Liver (tissue), 7 donors: ENCODE measurements at regions not wholly inside any gene's neighbourhood (a gene's known extent, or its start where the extent isn't known, plus 50 kb on each side); places are given as distances from the start of the nearest gene placed in this dataset.

Source experiments
- DNase-seq: peaks from one replicate; pipeline ENCODE4 v3.0.0-alpha.2; 2017; ENCODE audit warnings: low spot score
- H3K27ac ChIP-seq, 2 donors: one replicate each; pipeline ENCODE4 v1.7.0; 2013; ENCODE audit warnings: inconsistent platforms in 2 of 2, low read length in 2 of 2, control low read depth in 1 of 2, low read depth in 1 of 2, mild to moderate bottlenecking in 1 of 2
- H3K27me3 ChIP-seq, 4 donors: one replicate each; pipeline versions ENCODE4 v1.6.1 to v1.7.0; 2013; ENCODE audit warnings: low read length in 3 of 4, inconsistent platforms in 1 of 4, mild to moderate bottlenecking in 1 of 4, moderate library complexity in 1 of 4; ENCODE audit not compliant: control insufficient read depth in 4 of 4, insufficient read depth in 4 of 4
- H3K36me3 ChIP-seq, 4 donors: one replicate each; pipeline versions ENCODE4 v1.6.1 to v1.7.0; 2013; ENCODE audit warnings: low read length in 3 of 4, mild to moderate bottlenecking in 3 of 4, low read depth in 1 of 4, moderate library complexity in 1 of 4; ENCODE audit not compliant: control insufficient read depth in 4 of 4, insufficient read depth in 3 of 4
- H3K4me1 ChIP-seq, 4 donors: one replicate each; pipeline versions ENCODE4 v1.6.1 to v1.7.0; 2013; ENCODE audit warnings: low read length in 3 of 4, mild to moderate bottlenecking in 3 of 4, moderate library complexity in 1 of 4; ENCODE audit not compliant: control insufficient read depth in 4 of 4, insufficient read depth in 4 of 4
- H3K4me3 ChIP-seq, 3 donors: one replicate each; pipeline versions ENCODE4 v1.6.1 to v1.7.0; 2013; ENCODE audit warnings: low read length in 3 of 3, control low read depth in 1 of 3, low read depth in 1 of 3, mild to moderate bottlenecking in 1 of 3
- H3K9ac ChIP-seq, 2 donors: one replicate each; pipeline ENCODE4 v1.7.0; 2013; ENCODE audit warnings: low read length in 2 of 2, mild to moderate bottlenecking in 2 of 2, moderate library complexity in 2 of 2, control low read depth in 1 of 2, low read depth in 1 of 2
- H3K9me3 ChIP-seq, 4 donors: one replicate each; pipeline versions ENCODE4 v1.6.1 to v1.7.0; 2013; ENCODE audit warnings: low read length in 3 of 4; ENCODE audit not compliant: control insufficient read depth in 4 of 4
- EGR1 ChIP-seq, 2 donors: IDR thresholded peaks; 2 replicates each; pipeline ENCODE4 v1.6.1; 2016 to 2018; ENCODE audit warnings: antibody characterized with exemption in 2 of 2, low read depth in 2 of 2
- FOXA1 ChIP-seq: IDR thresholded peaks from 2 replicates; pipeline ENCODE4 v1.6.1; 2016; ENCODE audit warnings: antibody characterized with exemption
- FOXA2 ChIP-seq: IDR thresholded peaks from 2 replicates; pipeline ENCODE4 v1.6.1; 2016; ENCODE audit warnings: antibody characterized with exemption
- GABPA ChIP-seq, 2 donors: IDR thresholded peaks in 1 of 2; conservative IDR thresholded peaks in 1 of 2; 2 replicates each; pipeline ENCODE4 v1.6.1; 2016; ENCODE audit warnings: antibody characterized with exemption in 2 of 2, mild to moderate bottlenecking in 1 of 2, moderate library complexity in 1 of 2
- HNF4A ChIP-seq, 2 donors: conservative IDR thresholded peaks; 2 replicates each; pipeline ENCODE4 v1.6.1; 2016; ENCODE audit warnings: antibody characterized with exemption in 2 of 2, mild to moderate bottlenecking in 2 of 2
- HNF4G ChIP-seq: IDR thresholded peaks from 2 replicates; pipeline ENCODE4 v1.6.1; 2016; ENCODE audit warnings: antibody characterized with exemption
- JUND ChIP-seq, 2 donors: IDR thresholded peaks; 2 replicates each; pipeline ENCODE4 v1.6.1; 2016; ENCODE audit warnings: antibody characterized with exemption in 2 of 2
- NR2F2 ChIP-seq: IDR thresholded peaks from 2 replicates; pipeline ENCODE4 v1.6.1; 2016; ENCODE audit warnings: antibody characterized with exemption
- RAD21 ChIP-seq, 2 donors: IDR thresholded peaks; 2 replicates each; pipeline ENCODE4 v1.6.1; 2016; ENCODE audit warnings: antibody characterized with exemption in 2 of 2, mild to moderate bottlenecking in 2 of 2
- RXRA ChIP-seq, 2 donors: IDR thresholded peaks; 2 replicates each; pipeline ENCODE4 v1.6.1; 2017 to 2018; ENCODE audit warnings: antibody characterized with exemption in 2 of 2, mild to moderate bottlenecking in 1 of 2
- SP1 ChIP-seq: IDR thresholded peaks from 2 replicates; pipeline ENCODE4 v1.6.1; 2018; ENCODE audit warnings: antibody characterized with exemption, mild to moderate bottlenecking
- TAF1 ChIP-seq: conservative IDR thresholded peaks from 2 replicates; pipeline ENCODE4 v1.6.1; 2016; ENCODE audit warnings: antibody characterized with exemption, mild to moderate bottlenecking
- YY1 ChIP-seq: IDR thresholded peaks from 2 replicates; pipeline ENCODE4 v1.6.1; 2016; ENCODE audit warnings: antibody characterized with exemption, mild to moderate bottlenecking
- TF ChIP-seq, protein P1 (sequence below): fragments of 150-350 bp; IDR thresholded peaks from 2 replicates; pipeline ENCODE4 v1.5.1; 2017; ENCODE audit warnings: improper control_type of control experiment, low read depth, low read length; ENCODE audit not compliant: missing input control
- TF ChIP-seq, protein P2 (sequence below): IDR thresholded peaks from 2 replicates; pipeline ENCODE4 v1.6.1; 2016; ENCODE audit warnings: antibody characterized with exemption
- TF ChIP-seq, protein P3 (sequence below): IDR thresholded peaks from 2 replicates; pipeline ENCODE4 v1.6.1; 2016; ENCODE audit warnings: antibody characterized with exemption
- TF ChIP-seq, protein P4 (sequence below): IDR thresholded peaks from 2 replicates; pipeline ENCODE4 v1.6.1; 2016; ENCODE audit warnings: antibody characterized with exemption, mild to moderate bottlenecking
- TF ChIP-seq, protein P5 (sequence below): IDR thresholded peaks from 2 replicates; pipeline ENCODE4 v1.6.1; 2016; ENCODE audit warnings: antibody characterized with exemption
- donor health status: healthy.
- donor health status: healthy.
- donor health status: healthy.
- donor health status: healthy.

DNA sequence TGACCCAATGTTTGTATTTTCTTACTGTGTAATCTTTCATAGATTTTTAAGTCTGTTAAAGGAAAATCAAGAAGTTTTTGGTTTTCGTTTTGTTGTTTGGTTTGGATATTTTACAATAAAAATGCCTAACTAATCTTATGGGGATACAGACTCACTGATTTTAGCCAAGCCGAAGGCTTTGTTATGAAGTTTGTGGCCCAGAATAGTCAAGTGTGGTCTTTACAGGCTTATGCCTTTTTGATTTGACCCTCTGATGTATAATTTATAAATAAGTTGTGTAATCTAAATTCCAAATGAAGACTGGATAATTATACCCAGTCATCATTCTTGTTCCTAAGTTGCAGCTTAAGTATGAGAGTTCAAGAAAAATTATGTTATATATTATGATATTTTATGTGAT is 739.3 kb downstream of the ADGRL2 start (continued):
- TF ChIP-seq, protein P1, sequence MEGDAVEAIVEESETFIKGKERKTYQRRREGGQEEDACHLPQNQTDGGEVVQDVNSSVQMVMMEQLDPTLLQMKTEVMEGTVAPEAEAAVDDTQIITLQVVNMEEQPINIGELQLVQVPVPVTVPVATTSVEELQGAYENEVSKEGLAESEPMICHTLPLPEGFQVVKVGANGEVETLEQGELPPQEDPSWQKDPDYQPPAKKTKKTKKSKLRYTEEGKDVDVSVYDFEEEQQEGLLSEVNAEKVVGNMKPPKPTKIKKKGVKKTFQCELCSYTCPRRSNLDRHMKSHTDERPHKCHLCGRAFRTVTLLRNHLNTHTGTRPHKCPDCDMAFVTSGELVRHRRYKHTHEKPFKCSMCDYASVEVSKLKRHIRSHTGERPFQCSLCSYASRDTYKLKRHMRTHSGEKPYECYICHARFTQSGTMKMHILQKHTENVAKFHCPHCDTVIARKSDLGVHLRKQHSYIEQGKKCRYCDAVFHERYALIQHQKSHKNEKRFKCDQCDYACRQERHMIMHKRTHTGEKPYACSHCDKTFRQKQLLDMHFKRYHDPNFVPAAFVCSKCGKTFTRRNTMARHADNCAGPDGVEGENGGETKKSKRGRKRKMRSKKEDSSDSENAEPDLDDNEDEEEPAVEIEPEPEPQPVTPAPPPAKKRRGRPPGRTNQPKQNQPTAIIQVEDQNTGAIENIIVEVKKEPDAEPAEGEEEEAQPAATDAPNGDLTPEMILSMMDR: no peak

DNA sequence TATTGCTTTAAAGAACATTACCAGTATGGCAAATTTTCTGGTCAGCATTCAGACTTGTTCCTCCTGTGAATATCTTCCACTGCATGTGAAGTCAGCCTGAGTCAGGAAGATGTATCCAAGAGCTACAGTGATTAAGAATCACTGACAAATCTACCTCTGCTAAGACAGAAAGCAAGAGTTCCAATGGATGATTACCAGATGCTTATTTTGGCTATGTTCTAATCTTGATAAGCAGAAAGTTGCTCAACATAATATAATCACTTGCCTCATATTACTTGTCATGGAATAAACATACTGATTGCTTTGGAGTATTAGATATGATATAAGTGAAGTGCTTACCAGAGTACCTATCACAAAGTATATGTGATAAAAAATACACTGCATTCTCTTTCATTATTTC is 738.1 kb downstream of the ADGRL2 start:
- no peaks in the 10 kb centered on the region for H3K36me3 ChIP-seq
- no peaks in the 10 kb centered on the region for H3K4me1 ChIP-seq
- no peak overlapping the region for H3K27ac ChIP-seq
- DNase-seq: no peak
- no peak overlapping the region for H3K4me3 ChIP-seq
- H3K9ac ChIP-seq: no peak overlapping the region
- TF ChIP-seq HNF4A (conservative IDR thresholded peaks at IDR 0.05): no peak
- TF ChIP-seq YY1: no peak
- TF ChIP-seq RXRA (IDR thresholded peaks at IDR 0.05): no peak
- no peak for TF ChIP-seq HNF4G
- TF ChIP-seq, protein P2, sequence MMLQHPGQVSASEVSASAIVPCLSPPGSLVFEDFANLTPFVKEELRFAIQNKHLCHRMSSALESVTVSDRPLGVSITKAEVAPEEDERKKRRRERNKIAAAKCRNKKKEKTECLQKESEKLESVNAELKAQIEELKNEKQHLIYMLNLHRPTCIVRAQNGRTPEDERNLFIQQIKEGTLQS: no peak
- TF ChIP-seq, protein P3, sequence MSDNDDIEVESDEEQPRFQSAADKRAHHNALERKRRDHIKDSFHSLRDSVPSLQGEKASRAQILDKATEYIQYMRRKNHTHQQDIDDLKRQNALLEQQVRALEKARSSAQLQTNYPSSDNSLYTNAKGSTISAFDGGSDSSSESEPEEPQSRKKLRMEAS: no peak
- TF ChIP-seq JUND (IDR thresholded peaks at IDR 0.05): no peak
- no peak for TF ChIP-seq SP1
- TF ChIP-seq, protein P4, sequence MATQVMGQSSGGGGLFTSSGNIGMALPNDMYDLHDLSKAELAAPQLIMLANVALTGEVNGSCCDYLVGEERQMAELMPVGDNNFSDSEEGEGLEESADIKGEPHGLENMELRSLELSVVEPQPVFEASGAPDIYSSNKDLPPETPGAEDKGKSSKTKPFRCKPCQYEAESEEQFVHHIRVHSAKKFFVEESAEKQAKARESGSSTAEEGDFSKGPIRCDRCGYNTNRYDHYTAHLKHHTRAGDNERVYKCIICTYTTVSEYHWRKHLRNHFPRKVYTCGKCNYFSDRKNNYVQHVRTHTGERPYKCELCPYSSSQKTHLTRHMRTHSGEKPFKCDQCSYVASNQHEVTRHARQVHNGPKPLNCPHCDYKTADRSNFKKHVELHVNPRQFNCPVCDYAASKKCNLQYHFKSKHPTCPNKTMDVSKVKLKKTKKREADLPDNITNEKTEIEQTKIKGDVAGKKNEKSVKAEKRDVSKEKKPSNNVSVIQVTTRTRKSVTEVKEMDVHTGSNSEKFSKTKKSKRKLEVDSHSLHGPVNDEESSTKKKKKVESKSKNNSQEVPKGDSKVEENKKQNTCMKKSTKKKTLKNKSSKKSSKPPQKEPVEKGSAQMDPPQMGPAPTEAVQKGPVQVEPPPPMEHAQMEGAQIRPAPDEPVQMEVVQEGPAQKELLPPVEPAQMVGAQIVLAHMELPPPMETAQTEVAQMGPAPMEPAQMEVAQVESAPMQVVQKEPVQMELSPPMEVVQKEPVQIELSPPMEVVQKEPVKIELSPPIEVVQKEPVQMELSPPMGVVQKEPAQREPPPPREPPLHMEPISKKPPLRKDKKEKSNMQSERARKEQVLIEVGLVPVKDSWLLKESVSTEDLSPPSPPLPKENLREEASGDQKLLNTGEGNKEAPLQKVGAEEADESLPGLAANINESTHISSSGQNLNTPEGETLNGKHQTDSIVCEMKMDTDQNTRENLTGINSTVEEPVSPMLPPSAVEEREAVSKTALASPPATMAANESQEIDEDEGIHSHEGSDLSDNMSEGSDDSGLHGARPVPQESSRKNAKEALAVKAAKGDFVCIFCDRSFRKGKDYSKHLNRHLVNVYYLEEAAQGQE: no peak
- TF ChIP-seq NR2F2: no peak
- no peak for TF ChIP-seq EGR1 (IDR thresholded peaks at IDR 0.05; ENCODE audit: low read depth in 2 of 2)
- TF ChIP-seq, protein P1: no peak
- no peak for TF ChIP-seq GABPA (IDR thresholded peaks at IDR 0.05 in 1 of 2, conservative IDR thresholded peaks at IDR 0.05 in 1 of 2)
- TF ChIP-seq FOXA2: no peak
- TF ChIP-seq RAD21 (IDR thresholded peaks at IDR 0.05): no peak
- no peak for TF ChIP-seq FOXA1
- TF ChIP-seq, protein P5, sequence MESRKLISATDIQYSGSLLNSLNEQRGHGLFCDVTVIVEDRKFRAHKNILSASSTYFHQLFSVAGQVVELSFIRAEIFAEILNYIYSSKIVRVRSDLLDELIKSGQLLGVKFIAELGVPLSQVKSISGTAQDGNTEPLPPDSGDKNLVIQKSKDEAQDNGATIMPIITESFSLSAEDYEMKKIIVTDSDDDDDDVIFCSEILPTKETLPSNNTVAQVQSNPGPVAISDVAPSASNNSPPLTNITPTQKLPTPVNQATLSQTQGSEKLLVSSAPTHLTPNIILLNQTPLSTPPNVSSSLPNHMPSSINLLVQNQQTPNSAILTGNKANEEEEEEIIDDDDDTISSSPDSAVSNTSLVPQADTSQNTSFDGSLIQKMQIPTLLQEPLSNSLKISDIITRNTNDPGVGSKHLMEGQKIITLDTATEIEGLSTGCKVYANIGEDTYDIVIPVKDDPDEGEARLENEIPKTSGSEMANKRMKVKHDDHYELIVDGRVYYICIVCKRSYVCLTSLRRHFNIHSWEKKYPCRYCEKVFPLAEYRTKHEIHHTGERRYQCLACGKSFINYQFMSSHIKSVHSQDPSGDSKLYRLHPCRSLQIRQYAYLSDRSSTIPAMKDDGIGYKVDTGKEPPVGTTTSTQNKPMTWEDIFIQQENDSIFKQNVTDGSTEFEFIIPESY: no peak
- TF ChIP-seq TAF1: no peak
- no peaks in the 10 kb centered on the region for H3K9me3 ChIP-seq
- H3K27me3 ChIP-seq: no peaks in the 10 kb centered on the region
